Chondrocyte (in vitro differentiated cells): ENCODE measurements at regions not wholly inside any gene's neighbourhood (a gene's known extent, or its start where the extent isn't known, plus 50 kb on each side); places are given as distances from the start of the nearest gene placed in this dataset.

ENCODE experiments used
- DNase-seq: peaks from one replicate; pipeline ENCODE4 v3.0.0; 2021; ENCODE audit warnings: mixed read lengths, low spot score
- H3K27ac Mint-ChIP-seq: one replicate; pipeline ENCODE4 v1.8.0; 2021; ENCODE audit warnings: mild to moderate bottlenecking, moderate library complexity, mixed read lengths; ENCODE audit not compliant: unreplicated experiment
- H3K27me3 Mint-ChIP-seq: 2 replicates; pipeline ENCODE4 v1.8.0; 2021; ENCODE audit warnings: low read depth, mixed read lengths
- H3K36me3 Mint-ChIP-seq: 2 replicates; pipeline ENCODE4 v1.8.0; 2021; ENCODE audit warnings: low read depth, mixed read lengths
- H3K4me1 Mint-ChIP-seq: 2 replicates; pipeline ENCODE4 v1.8.0; 2021; ENCODE audit warnings: low read depth, mild to moderate bottlenecking, mixed read lengths
- H3K4me3 Mint-ChIP-seq: one replicate; pipeline ENCODE4 v1.8.0; 2021; ENCODE audit warnings: mild to moderate bottlenecking, moderate library complexity, mixed read lengths; ENCODE audit not compliant: unreplicated experiment
- H3K9me3 Mint-ChIP-seq: 2 replicates; pipeline ENCODE4 v1.8.0; 2021; ENCODE audit warnings: low read depth, mixed read lengths
- TF ChIP-seq, protein P1 (sequence below): fragments of 200-600 bp; sonication (generic); IDR thresholded peaks from 2 replicates; pipeline ENCODE4 v1.5.0; 2021; ENCODE audit warnings: antibody characterized with exemption, mild to moderate bottlenecking, moderate library complexity

DNA sequence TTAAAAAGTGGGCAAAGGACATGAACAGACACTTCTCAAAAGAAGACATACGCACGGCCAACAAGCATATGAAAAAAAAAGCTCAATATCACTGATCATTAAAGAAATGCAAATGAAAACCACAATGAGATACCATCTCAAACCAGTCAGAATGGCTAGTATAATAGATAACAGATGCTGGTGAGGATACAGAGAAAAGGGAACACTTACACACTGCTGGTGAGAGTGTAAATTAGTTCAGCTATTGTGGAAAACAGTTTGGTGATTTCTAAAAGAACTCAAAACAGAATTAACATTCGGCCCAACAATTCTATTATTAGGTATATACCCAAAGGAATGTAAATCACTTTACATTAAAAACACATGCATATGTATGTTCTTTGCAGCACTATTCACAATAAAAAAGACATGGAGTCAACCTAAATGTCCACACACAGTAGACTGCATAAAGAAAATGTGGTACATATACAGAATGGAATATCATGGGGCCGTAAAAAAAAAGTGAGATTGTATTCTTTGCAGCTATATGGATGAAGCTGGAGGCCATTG lies 1569.0 kb downstream of the OLFM4 start:
- Mint-ChIP-seq H3K4me1 (no peaks in the 10 kb centered on the region), H3K27ac (no peak overlapping the region), H3K4me3 (no peak overlapping the region), H3K36me3 (no peaks in the 10 kb centered on the region), H3K9me3 (peaks cover 18% of the 10 kb centered on the region), H3K27me3 (no peaks in the 10 kb centered on the region)
- TF ChIP-seq, protein P1, sequence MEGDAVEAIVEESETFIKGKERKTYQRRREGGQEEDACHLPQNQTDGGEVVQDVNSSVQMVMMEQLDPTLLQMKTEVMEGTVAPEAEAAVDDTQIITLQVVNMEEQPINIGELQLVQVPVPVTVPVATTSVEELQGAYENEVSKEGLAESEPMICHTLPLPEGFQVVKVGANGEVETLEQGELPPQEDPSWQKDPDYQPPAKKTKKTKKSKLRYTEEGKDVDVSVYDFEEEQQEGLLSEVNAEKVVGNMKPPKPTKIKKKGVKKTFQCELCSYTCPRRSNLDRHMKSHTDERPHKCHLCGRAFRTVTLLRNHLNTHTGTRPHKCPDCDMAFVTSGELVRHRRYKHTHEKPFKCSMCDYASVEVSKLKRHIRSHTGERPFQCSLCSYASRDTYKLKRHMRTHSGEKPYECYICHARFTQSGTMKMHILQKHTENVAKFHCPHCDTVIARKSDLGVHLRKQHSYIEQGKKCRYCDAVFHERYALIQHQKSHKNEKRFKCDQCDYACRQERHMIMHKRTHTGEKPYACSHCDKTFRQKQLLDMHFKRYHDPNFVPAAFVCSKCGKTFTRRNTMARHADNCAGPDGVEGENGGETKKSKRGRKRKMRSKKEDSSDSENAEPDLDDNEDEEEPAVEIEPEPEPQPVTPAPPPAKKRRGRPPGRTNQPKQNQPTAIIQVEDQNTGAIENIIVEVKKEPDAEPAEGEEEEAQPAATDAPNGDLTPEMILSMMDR: no peak
- no peak for DNase-seq

DNA sequence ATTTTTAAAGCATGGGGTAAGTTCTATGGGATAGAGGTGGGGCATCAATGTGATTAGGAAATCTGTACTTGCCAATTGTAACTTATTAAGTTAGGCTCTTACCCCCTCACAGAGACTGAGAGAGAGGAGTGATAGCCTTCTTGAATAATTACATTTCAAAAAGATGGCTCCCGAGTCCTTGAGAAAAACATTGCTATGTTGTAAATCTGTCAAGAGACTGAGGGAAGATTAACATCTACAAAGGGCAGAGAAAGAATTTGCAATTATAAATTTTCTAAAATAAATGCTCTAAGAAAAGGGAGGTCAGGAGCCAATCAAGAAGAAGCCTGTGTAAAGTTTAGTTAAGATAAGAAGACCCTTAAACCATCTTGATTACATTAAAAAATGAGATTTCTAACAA lies 1570.8 kb downstream of the OLFM4 start:
- Mint-ChIP-seq H3K27me3 (no peaks in the 10 kb centered on the region), H3K9me3 (peaks cover 23% of the 10 kb centered on the region), H3K4me3 (no peak overlapping the region), H3K36me3 (no peaks in the 10 kb centered on the region), H3K27ac (no peak overlapping the region), H3K4me1 (no peaks in the 10 kb centered on the region)
- TF ChIP-seq, protein P1: no peak
- no peak for DNase-seq

DNA sequence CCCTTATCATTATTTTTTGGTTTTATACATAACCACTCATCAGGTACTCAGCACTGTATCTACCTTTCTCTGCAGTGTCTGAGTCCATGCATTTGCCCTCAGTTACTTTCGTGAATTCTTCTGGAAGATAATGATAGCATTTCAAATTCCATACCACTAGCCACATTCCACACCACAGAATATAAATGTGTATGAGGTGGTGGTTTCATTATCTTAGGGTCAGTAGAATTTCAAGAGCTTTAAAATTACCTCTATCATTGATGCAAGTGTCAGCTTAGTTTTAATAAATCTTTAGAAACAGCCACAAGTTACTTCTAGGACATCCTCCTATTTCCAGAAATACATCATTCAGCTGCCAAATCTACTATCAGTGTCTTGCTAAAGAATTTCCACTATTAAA lies 1578.3 kb downstream of the OLFM4 start:
- H3K27ac Mint-ChIP-seq: no peak overlapping the region
- H3K9me3 Mint-ChIP-seq: peaks cover 10% of the 10 kb centered on the region
- TF ChIP-seq, protein P1: no peak
- no peaks in the 10 kb centered on the region for H3K36me3 Mint-ChIP-seq
- no peak overlapping the region for H3K4me3 Mint-ChIP-seq
- no peaks in the 10 kb centered on the region for H3K4me1 Mint-ChIP-seq
- H3K27me3 Mint-ChIP-seq: no peaks in the 10 kb centered on the region
- no peak for DNase-seq

DNA sequence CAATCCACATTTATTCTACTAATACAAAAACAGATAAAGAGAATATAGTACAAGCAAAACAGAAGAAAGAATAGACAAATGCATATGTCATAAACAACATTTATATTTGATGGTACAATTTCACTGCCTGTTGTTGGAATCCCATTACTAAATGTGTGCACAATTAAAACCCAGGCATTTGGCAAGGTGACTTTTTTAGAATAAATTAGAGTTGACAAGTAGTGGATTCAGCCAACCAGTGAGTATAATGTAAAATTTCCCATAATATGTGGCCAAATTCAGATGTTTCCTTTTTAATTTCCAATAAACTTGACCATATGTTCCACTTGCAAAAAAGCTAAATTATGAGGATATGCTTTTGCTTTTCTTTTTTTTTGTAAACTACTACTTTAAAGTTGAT lies 1578.8 kb downstream of the OLFM4 start:
- no peaks in the 10 kb centered on the region for H3K27me3 Mint-ChIP-seq
- H3K4me3 Mint-ChIP-seq: no peak overlapping the region
- TF ChIP-seq, protein P1: no peak
- H3K4me1 Mint-ChIP-seq: no peaks in the 10 kb centered on the region
- H3K27ac Mint-ChIP-seq: no peak overlapping the region
- DNase-seq: no peak
- H3K9me3 Mint-ChIP-seq: peaks cover 6% of the 10 kb centered on the region
- no peaks in the 10 kb centered on the region for H3K36me3 Mint-ChIP-seq

DNA sequence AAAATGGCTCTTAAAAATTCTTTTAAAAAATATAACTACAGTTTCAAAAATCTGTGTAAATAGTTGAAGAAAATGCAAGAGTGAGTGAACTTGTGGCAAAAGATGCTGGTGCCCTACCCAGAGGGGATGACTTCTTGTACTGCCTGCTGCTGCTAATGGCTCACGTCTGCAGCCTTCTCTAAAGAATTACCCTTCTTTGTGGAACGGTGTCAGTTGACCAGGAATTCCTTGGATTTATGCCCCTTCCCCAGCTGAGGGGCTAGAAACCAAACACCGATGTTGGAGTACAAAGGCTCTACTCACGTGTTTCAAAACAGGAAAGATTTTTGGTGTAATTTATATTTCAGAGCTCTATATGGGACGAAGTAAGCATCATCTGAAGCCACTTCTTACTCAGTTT lies 1582.8 kb downstream of the OLFM4 start:
- no peak for DNase-seq
- TF ChIP-seq, protein P1: no peak
- Mint-ChIP-seq H3K27ac (no peak overlapping the region), H3K4me3 (no peak overlapping the region), H3K36me3 (no peaks in the 10 kb centered on the region), H3K9me3 (no peaks in the 10 kb centered on the region), H3K4me1 (peaks cover 7% of the 10 kb centered on the region), H3K27me3 (no peaks in the 10 kb centered on the region)
